Calu3 (cell line): ENCODE measurements at regions not wholly inside any gene's neighbourhood (a gene's known extent, or its start where the extent isn't known, plus 50 kb on each side); places are given as distances from the start of the nearest gene placed in this dataset.

Source experiments
- BruUV-seq: library from RNA; stranded (reverse); fragments of 400-500 nt; replicated peaks from 2 replicates; lab custom pipeline; 2021; lab: Mats Ljungman, UMichigan
- CTCF ChIA-PET: fragments of 300-600 bp; sonication (Branson Sonifier 250); formaldehyde crosslinking; loops from one replicate; lab custom pipeline; 2022; ENCODE audit warnings: antibody characterized with exemption; lab: Charles Lee
- DNase-seq: peaks from one replicate; pipeline ENCODE4 v3.0.0; 2022
- H3K27ac Mint-ChIP-seq: one replicate; pipeline ENCODE4 v1.8.0; 2022; ENCODE audit warnings: mixed read lengths; ENCODE audit not compliant: unreplicated experiment
- H3K27me3 Mint-ChIP-seq: one replicate; pipeline ENCODE4 v1.8.0; 2022; ENCODE audit warnings: mixed read lengths; ENCODE audit not compliant: unreplicated experiment
- H3K36me3 Mint-ChIP-seq: one replicate; pipeline ENCODE4 v1.8.0; 2022; ENCODE audit warnings: mild to moderate bottlenecking, moderate library complexity, mixed read lengths; ENCODE audit not compliant: insufficient read depth, unreplicated experiment
- H3K4me1 Mint-ChIP-seq: one replicate; pipeline ENCODE4 v1.8.0; 2022; ENCODE audit warnings: mild to moderate bottlenecking, low read depth, mixed read lengths; ENCODE audit not compliant: unreplicated experiment
- H3K4me3 Mint-ChIP-seq: one replicate; pipeline ENCODE4 v1.8.0; 2022; ENCODE audit warnings: mild to moderate bottlenecking, low read depth, moderate library complexity, mixed read lengths; ENCODE audit not compliant: unreplicated experiment
- H3K9me3 Mint-ChIP-seq: one replicate; pipeline ENCODE4 v1.8.0; 2022; ENCODE audit warnings: low read depth, mixed read lengths; ENCODE audit not compliant: unreplicated experiment
- intact Hi-C: fragments of 100-400 bp; cut with micrococcal nuclease; formaldehyde crosslinking; loops from one replicate; pipeline ENCODE4 v1.10.0; 2022; ENCODE audit not compliant: unreplicated experiment
- TF ChIP-seq, protein P1 (sequence below): fragments of 200-600 bp; IDR thresholded peaks from one replicate; pipeline ENCODE4 v1.8.0; 2022; ENCODE audit warnings: antibody characterized with exemption; ENCODE audit not compliant: unreplicated experiment

DNA sequence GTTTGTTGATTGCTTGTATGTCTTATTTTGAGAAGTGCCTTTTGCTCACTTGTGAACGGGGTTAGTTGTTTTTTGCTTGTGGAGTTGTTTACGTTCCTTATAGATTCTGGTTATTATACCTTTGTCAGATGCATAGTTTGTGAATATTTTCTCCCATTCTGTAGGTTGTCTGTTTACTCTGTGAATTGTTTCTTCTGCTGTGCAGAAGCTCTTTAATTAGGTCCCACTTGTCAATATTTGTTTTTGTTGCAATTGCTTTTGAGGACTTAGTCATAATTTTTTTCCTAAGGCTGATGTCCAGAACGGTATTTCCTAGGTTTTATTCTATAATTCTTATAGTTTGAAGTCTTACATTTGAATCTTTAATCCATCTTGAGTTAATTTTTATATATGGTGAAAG, 285.3 kb upstream of the GADL1 start:
- TF ChIP-seq, protein P1, sequence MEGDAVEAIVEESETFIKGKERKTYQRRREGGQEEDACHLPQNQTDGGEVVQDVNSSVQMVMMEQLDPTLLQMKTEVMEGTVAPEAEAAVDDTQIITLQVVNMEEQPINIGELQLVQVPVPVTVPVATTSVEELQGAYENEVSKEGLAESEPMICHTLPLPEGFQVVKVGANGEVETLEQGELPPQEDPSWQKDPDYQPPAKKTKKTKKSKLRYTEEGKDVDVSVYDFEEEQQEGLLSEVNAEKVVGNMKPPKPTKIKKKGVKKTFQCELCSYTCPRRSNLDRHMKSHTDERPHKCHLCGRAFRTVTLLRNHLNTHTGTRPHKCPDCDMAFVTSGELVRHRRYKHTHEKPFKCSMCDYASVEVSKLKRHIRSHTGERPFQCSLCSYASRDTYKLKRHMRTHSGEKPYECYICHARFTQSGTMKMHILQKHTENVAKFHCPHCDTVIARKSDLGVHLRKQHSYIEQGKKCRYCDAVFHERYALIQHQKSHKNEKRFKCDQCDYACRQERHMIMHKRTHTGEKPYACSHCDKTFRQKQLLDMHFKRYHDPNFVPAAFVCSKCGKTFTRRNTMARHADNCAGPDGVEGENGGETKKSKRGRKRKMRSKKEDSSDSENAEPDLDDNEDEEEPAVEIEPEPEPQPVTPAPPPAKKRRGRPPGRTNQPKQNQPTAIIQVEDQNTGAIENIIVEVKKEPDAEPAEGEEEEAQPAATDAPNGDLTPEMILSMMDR: no peak
- Mint-ChIP-seq H3K36me3 (no peaks in the 10 kb centered on the region), H3K27ac (no peak overlapping the region), H3K27me3 (no peaks in the 10 kb centered on the region), H3K4me3 (no peak overlapping the region), H3K4me1 (peaks cover 14% of the 10 kb centered on the region), H3K9me3 (peaks cover 2% of the 10 kb centered on the region)
- intact Hi-C loops: loop anchor here (10.0 kb wide), 1 partner anchor 95 kb away; no protein-coding TSS in a partner anchor
- DNase-seq: no peak
- CTCF ChIA-PET: no interaction called here
- no TSS peak for BruUV-seq

DNA sequence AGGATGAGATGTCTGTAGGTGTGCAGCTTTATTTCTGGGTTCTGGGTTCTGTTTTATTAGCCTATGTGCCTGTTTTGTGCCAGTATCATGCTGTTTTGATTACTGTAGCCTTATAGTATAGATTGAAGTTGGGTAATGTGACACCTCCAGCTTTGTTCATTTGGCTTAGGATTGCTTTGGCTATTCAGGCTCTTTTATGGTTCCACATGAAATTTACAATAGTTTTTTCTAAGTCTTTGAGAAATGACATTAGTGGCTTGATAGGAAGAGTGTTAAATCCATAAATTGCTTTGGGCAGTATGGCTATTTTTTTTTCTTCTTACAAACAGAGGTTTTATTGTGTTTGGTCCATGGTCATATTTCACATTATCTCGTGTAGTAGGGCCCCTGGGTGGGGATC, 285.8 kb upstream of the GADL1 start:
- H3K4me1 Mint-ChIP-seq: peaks cover 14% of the 10 kb centered on the region
- TF ChIP-seq, protein P1: no peak
- peaks cover 2% of the 10 kb centered on the region for H3K9me3 Mint-ChIP-seq
- no peaks in the 10 kb centered on the region for H3K36me3 Mint-ChIP-seq
- no peak overlapping the region for H3K27ac Mint-ChIP-seq
- no peak for DNase-seq
- CTCF ChIA-PET: no interaction called here
- no TSS peak for BruUV-seq
- no peaks in the 10 kb centered on the region for H3K27me3 Mint-ChIP-seq
- intact Hi-C loops: no loop called here
- no peak overlapping the region for H3K4me3 Mint-ChIP-seq

DNA sequence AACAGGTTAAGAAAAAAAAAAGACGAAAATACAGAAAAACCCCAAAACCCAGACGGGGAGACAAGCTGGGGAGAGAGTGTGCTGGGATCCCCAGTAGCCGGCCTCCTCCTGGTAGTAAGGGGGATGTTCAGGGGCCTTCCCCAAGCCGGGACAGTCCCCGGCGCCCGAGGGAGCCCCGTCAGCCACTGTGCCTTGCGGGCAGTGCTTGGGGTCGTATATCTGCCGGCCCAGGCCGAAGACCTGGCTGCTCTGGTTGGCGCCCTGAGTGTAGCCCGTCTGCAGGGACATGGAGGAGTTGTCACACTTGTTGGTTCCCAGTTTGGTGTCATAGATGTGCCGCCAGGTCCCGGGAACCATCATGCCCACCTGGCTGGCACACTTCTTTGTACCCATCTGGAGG, 287.2 kb upstream of the GADL1 start:
- Mint-ChIP-seq H3K9me3 (peaks cover 2% of the 10 kb centered on the region), H3K4me3 (no peak overlapping the region), H3K36me3 (no peaks in the 10 kb centered on the region), H3K27ac (no peak overlapping the region), H3K4me1 (peaks cover 14% of the 10 kb centered on the region), H3K27me3 (no peaks in the 10 kb centered on the region)
- TF ChIP-seq, protein P1: no peak
- DNase-seq: no peak
- CTCF ChIA-PET: no interaction called here
- no TSS peak for BruUV-seq
- intact Hi-C loops: no loop called here

DNA sequence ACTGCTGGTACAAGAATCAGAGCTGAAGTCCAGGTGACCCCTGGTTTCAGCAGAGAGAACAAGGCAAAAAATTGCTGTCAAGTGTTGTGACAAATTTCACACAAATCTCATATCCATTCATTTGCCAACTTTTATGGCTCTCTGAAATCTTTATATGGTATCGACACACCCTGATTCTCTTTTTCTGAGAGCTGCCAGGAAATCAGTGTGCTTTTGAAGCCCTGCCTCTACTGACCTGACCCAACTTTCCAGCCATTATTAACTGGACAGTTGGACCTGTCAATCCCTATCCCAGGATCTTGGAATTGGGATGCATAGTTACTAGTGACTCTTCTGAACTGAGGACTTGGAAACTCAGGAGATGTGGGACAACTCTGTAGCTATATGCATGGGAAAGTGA, 288.2 kb upstream of the GADL1 start:
- CTCF ChIA-PET: interaction anchor here (1.2 kb wide), 1 partner anchor 10 kb away, joined by 4 read pairs; no protein-coding TSS in a partner anchor
- intact Hi-C loops: no loop called here
- H3K27ac Mint-ChIP-seq: no peak overlapping the region
- H3K4me3 Mint-ChIP-seq: no peak overlapping the region
- H3K27me3 Mint-ChIP-seq: no peaks in the 10 kb centered on the region
- H3K4me1 Mint-ChIP-seq: peaks cover 14% of the 10 kb centered on the region
- no TSS peak for BruUV-seq
- TF ChIP-seq, protein P1: no peak
- no peaks in the 10 kb centered on the region for H3K36me3 Mint-ChIP-seq
- peaks cover 2% of the 10 kb centered on the region for H3K9me3 Mint-ChIP-seq
- DNase-seq: no peak
